ENCODE measurements at regions not wholly inside any gene's neighbourhood (a gene's known extent, or its start where the extent isn't known, plus 50 kb on each side); places are given as distances from the start of the nearest gene placed in this dataset.

DNA sequence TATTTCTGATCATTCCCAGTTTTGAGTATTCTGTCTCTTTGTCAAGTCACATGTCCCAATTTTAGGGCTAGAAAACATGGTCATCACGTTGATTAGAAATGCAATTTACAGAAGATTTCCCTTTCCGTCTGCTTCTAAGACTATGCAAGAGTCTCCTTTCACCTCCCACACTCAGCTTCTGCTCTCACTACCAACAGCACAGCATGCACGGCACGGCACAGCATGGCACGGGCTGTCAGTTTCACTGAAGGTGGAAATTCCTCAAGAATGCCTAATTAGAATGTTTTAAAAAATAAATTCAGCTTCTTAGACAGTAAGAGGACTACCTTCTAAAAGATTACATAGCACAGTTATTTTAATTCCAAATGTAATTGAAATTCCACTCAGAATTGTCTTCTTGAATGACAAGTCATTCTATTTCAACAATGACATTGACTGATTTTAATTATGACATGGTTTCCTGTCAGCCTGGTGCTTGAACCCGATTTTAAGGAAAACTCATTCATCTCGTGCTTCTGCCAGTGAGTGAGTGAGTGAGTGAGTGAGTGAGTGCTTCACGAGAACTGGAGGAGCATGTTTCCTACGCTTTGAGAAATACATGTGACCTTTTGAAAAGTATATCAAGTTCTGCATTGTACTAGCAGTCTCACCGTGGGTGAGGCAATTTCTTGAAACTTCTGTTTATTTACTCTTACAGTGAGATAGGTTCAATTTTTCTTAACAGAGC is 124.8 kb upstream of the SORBS2 start:
- WGBS, 2 donors (ENCODE audit: low coverage in 1 of 2), result 61 to 67% methylated on average over 9 to 10 of the region's 10 CpGs
- intact Hi-C loops (cut with DNase I; ENCODE audit: low total_unique reads), result no loop called here
- Histone ChIP-seq H3K36me3 (no peaks in the 10 kb centered on the region), H3K4me3 (no peak overlapping the region), H3K27ac (no peak overlapping the region), H3K4me1 (no peaks in the 10 kb centered on the region), H3K27me3 (no peaks in the 10 kb centered on the region), H3K9me3 (no peaks in the 10 kb centered on the region)
- in situ Hi-C loops (cut with MboI; ENCODE audit: low pct_ligation_motif_present in 1 of 4, low pct_unique_long_range_greater_than_20kb in 1 of 4, low sequenced_read_pairs in 3 of 4), result no loop called here
- TF ChIP-seq POLR2A (IDR thresholded peaks at IDR 0.05), result no peak
- no peak for TF ChIP-seq POLR2AphosphoS5 (IDR thresholded peaks at IDR 0.05)
- TF ChIP-seq, protein P1, sequence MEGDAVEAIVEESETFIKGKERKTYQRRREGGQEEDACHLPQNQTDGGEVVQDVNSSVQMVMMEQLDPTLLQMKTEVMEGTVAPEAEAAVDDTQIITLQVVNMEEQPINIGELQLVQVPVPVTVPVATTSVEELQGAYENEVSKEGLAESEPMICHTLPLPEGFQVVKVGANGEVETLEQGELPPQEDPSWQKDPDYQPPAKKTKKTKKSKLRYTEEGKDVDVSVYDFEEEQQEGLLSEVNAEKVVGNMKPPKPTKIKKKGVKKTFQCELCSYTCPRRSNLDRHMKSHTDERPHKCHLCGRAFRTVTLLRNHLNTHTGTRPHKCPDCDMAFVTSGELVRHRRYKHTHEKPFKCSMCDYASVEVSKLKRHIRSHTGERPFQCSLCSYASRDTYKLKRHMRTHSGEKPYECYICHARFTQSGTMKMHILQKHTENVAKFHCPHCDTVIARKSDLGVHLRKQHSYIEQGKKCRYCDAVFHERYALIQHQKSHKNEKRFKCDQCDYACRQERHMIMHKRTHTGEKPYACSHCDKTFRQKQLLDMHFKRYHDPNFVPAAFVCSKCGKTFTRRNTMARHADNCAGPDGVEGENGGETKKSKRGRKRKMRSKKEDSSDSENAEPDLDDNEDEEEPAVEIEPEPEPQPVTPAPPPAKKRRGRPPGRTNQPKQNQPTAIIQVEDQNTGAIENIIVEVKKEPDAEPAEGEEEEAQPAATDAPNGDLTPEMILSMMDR (IDR thresholded peaks at IDR 0.05), result no peak
- TF ChIP-seq EP300 (IDR thresholded peaks at IDR 0.05; ENCODE audit: low read depth), result no peak
- DNase-seq, result no peak

DNA sequence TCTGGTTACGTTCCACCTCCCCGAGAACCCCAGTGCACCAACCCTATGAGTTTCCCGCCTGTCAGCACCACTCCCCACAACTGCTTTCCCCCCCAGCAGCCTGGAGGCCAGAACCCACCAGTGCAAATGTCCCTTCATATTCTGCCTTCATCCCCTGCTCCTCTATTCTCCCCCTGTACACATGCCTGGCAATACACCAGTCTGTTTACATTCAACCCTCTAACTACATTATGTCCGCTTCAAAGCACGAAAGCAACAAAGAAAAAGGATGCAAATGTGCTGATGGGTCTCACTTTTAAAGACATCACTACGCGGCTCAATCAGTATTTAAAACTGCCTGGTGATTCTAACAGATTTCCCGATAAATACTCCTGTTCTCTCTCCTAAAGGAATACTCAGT is 126.7 kb upstream of the SORBS2 start:
- Histone ChIP-seq H3K36me3 (no peaks in the 10 kb centered on the region), H3K27ac (no peak overlapping the region), H3K27me3 (no peaks in the 10 kb centered on the region), H3K4me1 (no peaks in the 10 kb centered on the region), H3K4me3 (no peak overlapping the region), H3K9me3 (no peaks in the 10 kb centered on the region)
- DNase-seq, result no peak
- intact Hi-C loops (cut with DNase I; ENCODE audit: low total_unique reads) (no loop called here), in situ Hi-C loops (cut with MboI; ENCODE audit: low pct_ligation_motif_present in 1 of 4, low pct_unique_long_range_greater_than_20kb in 1 of 4, low sequenced_read_pairs in 3 of 4) (no loop called here)
- TF ChIP-seq EP300 (IDR thresholded peaks at IDR 0.05; ENCODE audit: low read depth) (no peak), POLR2AphosphoS5 (IDR thresholded peaks at IDR 0.05) (no peak), POLR2A (IDR thresholded peaks at IDR 0.05) (no peak)
- TF ChIP-seq, protein P1 (IDR thresholded peaks at IDR 0.05), result no peak
- 93 to 96% methylated on average over 4 to 8 of the region's 8 CpGs for WGBS, 2 donors (ENCODE audit: low coverage in 1 of 2)

DNA sequence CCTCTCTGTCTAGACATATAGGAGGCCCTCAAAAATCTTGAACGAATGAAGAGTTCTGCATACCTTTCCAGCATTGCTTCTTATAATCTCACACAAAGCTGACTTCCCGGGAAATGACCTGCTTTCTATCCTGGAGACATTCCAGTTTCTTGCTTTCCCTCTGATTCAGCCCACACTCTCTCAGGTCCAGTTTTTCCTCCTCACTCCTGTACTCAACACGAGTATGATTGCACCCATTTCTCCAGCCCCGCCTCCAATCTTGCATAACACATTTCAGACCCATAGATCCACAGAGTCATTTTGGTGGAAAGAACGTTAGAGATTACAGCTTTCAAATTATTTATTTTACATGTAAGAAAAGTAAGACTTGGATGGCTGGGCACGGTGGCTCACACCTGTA is 127.5 kb upstream of the TLR3 start:
- no peaks in the 10 kb centered on the region for H3K9me3 ChIP-seq
- no peak for DNase-seq
- in situ Hi-C loops (cut with MboI; ENCODE audit: low pct_ligation_motif_present in 1 of 4, low pct_unique_long_range_greater_than_20kb in 1 of 4, low sequenced_read_pairs in 3 of 4), result no loop called here
- no peak overlapping the region for H3K4me3 ChIP-seq
- H3K27ac ChIP-seq, result no peak overlapping the region
- TF ChIP-seq EP300 (IDR thresholded peaks at IDR 0.05; ENCODE audit: low read depth) (no peak), POLR2AphosphoS5 (IDR thresholded peaks at IDR 0.05) (no peak), POLR2A (IDR thresholded peaks at IDR 0.05) (no peak)
- TF ChIP-seq, protein P1 (IDR thresholded peaks at IDR 0.05), result no peak
- no peaks in the 10 kb centered on the region for H3K27me3 ChIP-seq
- H3K4me1 ChIP-seq, result no peaks in the 10 kb centered on the region
- intact Hi-C loops (cut with DNase I; ENCODE audit: low total_unique reads), result no loop called here
- no peaks in the 10 kb centered on the region for H3K36me3 ChIP-seq
- 68 to 85% methylated on average over 6 of the region's 6 CpGs for WGBS, 2 donors (ENCODE audit: low coverage in 1 of 2)

DNA sequence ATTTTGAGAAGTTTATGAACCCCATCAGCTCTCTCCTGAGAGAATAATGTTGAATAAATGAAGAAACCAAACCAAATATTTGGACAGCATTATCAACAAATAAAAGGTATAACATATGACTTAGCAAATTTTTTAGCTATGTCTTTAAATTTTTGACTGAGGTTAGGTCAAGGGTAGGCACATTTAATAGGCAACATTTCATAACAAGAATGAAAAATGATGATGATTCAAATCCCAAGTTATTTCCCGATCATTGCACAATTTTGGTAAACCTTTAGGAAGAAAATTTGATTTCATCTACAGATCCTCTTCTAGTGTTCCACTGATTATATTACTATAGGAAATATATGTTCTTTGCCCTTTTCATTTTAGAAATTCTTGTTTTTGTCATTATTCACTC is 123.7 kb upstream of the TLR3 start:
- in situ Hi-C loops (cut with MboI; ENCODE audit: low pct_ligation_motif_present in 1 of 4, low pct_unique_long_range_greater_than_20kb in 1 of 4, low sequenced_read_pairs in 3 of 4), result no loop called here
- WGBS, 2 donors (ENCODE audit: low coverage in 1 of 2), result 73 to 90% methylated on average over 1 of the region's 1 CpG
- Histone ChIP-seq H3K36me3 (no peaks in the 10 kb centered on the region), H3K9me3 (no peaks in the 10 kb centered on the region), H3K4me3 (no peak overlapping the region), H3K4me1 (no peaks in the 10 kb centered on the region), H3K27me3 (no peaks in the 10 kb centered on the region), H3K27ac (no peak overlapping the region)
- intact Hi-C loops (cut with DNase I; ENCODE audit: low total_unique reads), result no loop called here
- TF ChIP-seq POLR2AphosphoS5 (IDR thresholded peaks at IDR 0.05) (no peak), EP300 (IDR thresholded peaks at IDR 0.05; ENCODE audit: low read depth) (no peak), POLR2A (IDR thresholded peaks at IDR 0.05) (no peak)
- TF ChIP-seq, protein P1 (IDR thresholded peaks at IDR 0.05), result no peak
- no peak for DNase-seq
